Neuron (in vitro differentiated cells): ENCODE measurements at regions not wholly inside any gene's neighbourhood (a gene's known extent, or its start where the extent isn't known, plus 50 kb on each side); places are given as distances from the start of the nearest gene placed in this dataset.
"Not testable (repeated sequence)": the region's sequence is repeated elsewhere in the genome, so short reads cannot be mapped to it uniquely, and the experiment has no call there.

Experiments
- H2AFZ ChIP-seq: one replicate; pipeline ENCODE4 v1.6.1; 2013; ENCODE audit warnings: low read depth, mild to moderate bottlenecking, inconsistent platforms, low read length, moderate library complexity
- H3K27me3 ChIP-seq: one replicate; pipeline ENCODE4 v1.6.1; 2013; ENCODE audit warnings: low read length; ENCODE audit not compliant: insufficient read depth
- H3K36me3 ChIP-seq: one replicate; pipeline ENCODE4 v1.6.1; 2013; ENCODE audit warnings: low read length; ENCODE audit not compliant: insufficient read depth
- H3K4me1 ChIP-seq: one replicate; pipeline ENCODE4 v1.6.1; 2013; ENCODE audit warnings: low read length; ENCODE audit not compliant: insufficient read depth
- H3K4me3 ChIP-seq: 2 replicates; pipeline ENCODE4 v1.5.1; 2013; ENCODE audit warnings: mild to moderate bottlenecking, low read length, moderate library complexity
- H3K9me3 ChIP-seq: one replicate; pipeline ENCODE4 v1.6.1; 2013; ENCODE audit warnings: low read length

GRCh38 chr6:28634761-28635546 lies 109.3 kb downstream of the GPX5 start:
- peak overlapping the region; percentile 89 for H2AFZ ChIP-seq
- peaks cover 34% of the 10 kb centered on the region for H3K27me3 ChIP-seq
- H3K4me1 ChIP-seq: peaks cover 13% of the 10 kb centered on the region
- H3K9me3 ChIP-seq: peaks cover 5% of the 10 kb centered on the region
- peak overlapping the region; percentile 49 for H3K4me3 ChIP-seq
- H3K36me3 ChIP-seq: no peaks in the 10 kb centered on the region

GRCh38 chr6:28635547-28636158 lies 110.0 kb downstream of the GPX5 start:
- peak overlapping the region; percentile 89 for H2AFZ ChIP-seq
- peaks cover 13% of the 10 kb centered on the region for H3K4me1 ChIP-seq
- peak overlapping the region; percentile 49 for H3K4me3 ChIP-seq
- peaks cover 5% of the 10 kb centered on the region for H3K9me3 ChIP-seq
- no peaks in the 10 kb centered on the region for H3K36me3 ChIP-seq
- peaks cover 34% of the 10 kb centered on the region for H3K27me3 ChIP-seq

GRCh38 chr6:28638787-28639430 lies 113.2 kb downstream of the GPX5 start:
- H2AFZ ChIP-seq: no peak overlapping the region
- no peaks in the 10 kb centered on the region for H3K36me3 ChIP-seq
- H3K4me1 ChIP-seq: peaks cover 13% of the 10 kb centered on the region
- H3K27me3 ChIP-seq: peaks cover 29% of the 10 kb centered on the region
- H3K4me3 ChIP-seq: no peak overlapping the region
- H3K9me3 ChIP-seq: peaks cover 5% of the 10 kb centered on the region

- H3K9me3 ChIP-seq, H3K36me3 ChIP-seq, H2AFZ ChIP-seq, H3K4me3 ChIP-seq: not testable (repeated sequence)
- H3K4me1 ChIP-seq: peaks cover 11% of the 10 kb centered on the region
- peaks cover 24% of the 10 kb centered on the region for H3K27me3 ChIP-seq
Measured at GRCh38 chr6:28639445-28640290, 114.0 kb downstream of the GPX5 start.

GRCh38 chr6:28643017-28643740 lies 117.5 kb downstream of the GPX5 start:
- H3K4me1 ChIP-seq: no peaks in the 10 kb centered on the region
- no peaks in the 10 kb centered on the region for H3K27me3 ChIP-seq
- H3K4me3 ChIP-seq: no peak overlapping the region
- H3K36me3 ChIP-seq: no peaks in the 10 kb centered on the region
- peaks cover 3% of the 10 kb centered on the region for H3K9me3 ChIP-seq
- no peak overlapping the region for H2AFZ ChIP-seq

GRCh38 chr6:28646650-28647049 lies 121.0 kb downstream of the GPX5 start:
- no peaks in the 10 kb centered on the region for H3K36me3 ChIP-seq
- no peaks in the 10 kb centered on the region for H3K4me1 ChIP-seq
- H3K4me3 ChIP-seq: no peak overlapping the region
- no peaks in the 10 kb centered on the region for H3K27me3 ChIP-seq
- H2AFZ ChIP-seq: no peak overlapping the region
- H3K9me3 ChIP-seq: no peaks in the 10 kb centered on the region

GRCh38 chr6:28648035-28648877 lies 122.6 kb downstream of the GPX5 start:
- Histone ChIP-seq H3K4me1 (no peaks in the 10 kb centered on the region), H3K27me3 (no peaks in the 10 kb centered on the region), H2AFZ (peak overlapping the region; percentile 74), H3K36me3 (no peaks in the 10 kb centered on the region), H3K4me3 (peak overlapping the region; percentile 89), H3K9me3 (no peaks in the 10 kb centered on the region)

GRCh38 chr6:28648878-28649375 lies 123.2 kb downstream of the GPX5 start:
- H3K36me3 ChIP-seq: no peaks in the 10 kb centered on the region
- peak overlapping the region; percentile 74 for H2AFZ ChIP-seq
- no peaks in the 10 kb centered on the region for H3K4me1 ChIP-seq
- peak overlapping the region; percentile 89 for H3K4me3 ChIP-seq
- peaks cover under 1% of the 10 kb centered on the region for H3K27me3 ChIP-seq
- no peaks in the 10 kb centered on the region for H3K9me3 ChIP-seq

- no peaks in the 10 kb centered on the region for H3K9me3 ChIP-seq
- H3K4me1 ChIP-seq: no peaks in the 10 kb centered on the region
- H2AFZ ChIP-seq: no peak overlapping the region
- no peaks in the 10 kb centered on the region for H3K36me3 ChIP-seq
- no peak overlapping the region for H3K4me3 ChIP-seq
- H3K27me3 ChIP-seq: peaks cover 4% of the 10 kb centered on the region
Measured at GRCh38 chr6:28651161-28651560, 125.5 kb downstream of the GPX5 start.

- H2AFZ ChIP-seq: no peak overlapping the region
- no peaks in the 10 kb centered on the region for H3K9me3 ChIP-seq
- H3K27me3 ChIP-seq: peaks cover 10% of the 10 kb centered on the region
- no peak overlapping the region for H3K4me3 ChIP-seq
- no peaks in the 10 kb centered on the region for H3K36me3 ChIP-seq
- H3K4me1 ChIP-seq: peaks cover 7% of the 10 kb centered on the region
Measured at GRCh38 chr6:28653876-28654275, 128.2 kb downstream of the GPX5 start.

GRCh38 chr6:28655164-28655563 lies 129.5 kb downstream of the GPX5 start:
- Histone ChIP-seq H3K4me3 (no peak overlapping the region), H3K36me3 (no peaks in the 10 kb centered on the region), H3K27me3 (peaks cover 14% of the 10 kb centered on the region), H2AFZ (no peak overlapping the region), H3K4me1 (peaks cover 9% of the 10 kb centered on the region), H3K9me3 (no peaks in the 10 kb centered on the region)
